K562 (cell line): ENCODE measurements at regions not wholly inside any gene's neighbourhood (a gene's known extent, or its start where the extent isn't known, plus 50 kb on each side); places are given as distances from the start of the nearest gene placed in this dataset.

Experiments used
- ATAC-seq: fragments of 200-7000 bp; cut with Tn5 transposase; 3 replicates; pipeline ENCODE4 v1.9.1; 2020; ENCODE audit warnings: moderate library complexity
- BruUV-seq: library from RNA; stranded (reverse); fragments of 400-500 nt; replicated peaks from 2 replicates; lab custom pipeline; 2021; lab: Mats Ljungman, UMichigan
- CTCF ChIA-PET: fragments of 300-600 bp; formaldehyde crosslinking; extraction: SDS; loops from one replicate; lab custom pipeline; 2021; ENCODE audit warnings: low intra/inter-chr PET ratio; lab: Yijun Ruan, JAX
- POLR2A ChIA-PET: fragments of 300-600, 350-650 bp; sonication (Branson Sonifier 250); formaldehyde crosslinking; extraction: SDS; loops from one replicate; lab custom pipeline; 2021; ENCODE audit warnings: antibody characterized with exemption, inconsistent platforms; lab: Yijun Ruan, JAX
- DNase-seq, 4 experiments: peaks; one replicate each; pipeline versions ENCODE4 v3.0.0 to v3.0.0-alpha.2; 2011 to 2018; ENCODE audit warnings: low spot score in 3 of 4, mixed read lengths in 3 of 4; ENCODE audit errors: extremely low read depth in 1 of 4
- FAIRE-seq: peaks from 2 replicates; lab custom pipeline; 2011; peaks lifted over from hg19 to GRCh38; lab: Jason Lieb, UNC
- H2AFZ ChIP-seq: 2 replicates; pipeline ENCODE4 v1.6.0; 2011; ENCODE audit warnings: low read depth, low read length, control low read depth, inconsistent platforms
- H3K27ac ChIP-seq: fragments of 200-600 bp; 3 replicates; pipeline ENCODE4 v1.8.0; 2011; ENCODE audit warnings: low read depth, mild to moderate bottlenecking, control low read depth, inconsistent platforms, low read length, moderate library complexity, mixed read lengths; ENCODE audit errors: extremely low read depth
- H3K27me3 ChIP-seq, 2 experiments: fragments of 300-600 bp in 1 of 2; 2 replicates in 1 of 2; 3 replicates in 1 of 2; pipeline versions ENCODE4 v1.6.0 to v1.8.0; 2011; ENCODE audit warnings: inconsistent platforms in 2 of 2, low read length in 2 of 2, mild to moderate bottlenecking in 1 of 2, mixed read lengths in 1 of 2, moderate library complexity in 1 of 2; ENCODE audit not compliant: control insufficient read depth in 2 of 2, insufficient read depth in 2 of 2
- H3K36me3 ChIP-seq: fragments of 300-600 bp; 3 replicates; pipeline ENCODE4 v1.8.0; 2011; ENCODE audit warnings: mild to moderate bottlenecking, low read length, inconsistent platforms; ENCODE audit not compliant: control insufficient read depth, insufficient read depth
- H3K4me1 ChIP-seq, 2 experiments: fragments of 200-600 bp in 1 of 2; replicated peaks in 1 of 2; 2 replicates in 1 of 2; 3 replicates in 1 of 2; pipeline versions ENCODE4 v1.5.1 to v1.8.0; 2011; ENCODE audit warnings: inconsistent platforms in 2 of 2, low read length in 2 of 2, mild to moderate bottlenecking in 1 of 2, mixed read lengths in 1 of 2, moderate library complexity in 1 of 2; ENCODE audit not compliant: control insufficient read depth in 2 of 2, insufficient read depth in 2 of 2
- H3K4me2 ChIP-seq: 2 replicates; pipeline ENCODE4 v1.6.1; 2011; ENCODE audit warnings: low read length, control low read depth, inconsistent platforms, mixed read lengths; ENCODE audit not compliant: insufficient read depth
- H3K4me3 ChIP-seq: fragments of 200-600 bp; sonication (generic), shearing (Covaris generic); 2 replicates; pipeline ENCODE4 v1.5.1; 2016; ENCODE audit warnings: control low read depth, inconsistent platforms
- H3K79me2 ChIP-seq: fragments of 200-600 bp; 3 replicates; pipeline ENCODE4 v1.8.0; 2011; ENCODE audit warnings: low read length, inconsistent platforms; ENCODE audit not compliant: control insufficient read depth, insufficient read depth
- H3K9ac ChIP-seq, 2 experiments: 2 replicates each; pipeline versions ENCODE4 v1.6.0 to v1.6.1; 2011; ENCODE audit warnings: low read depth in 2 of 2, low read length in 2 of 2, control low read depth in 1 of 2, inconsistent platforms in 1 of 2, mild to moderate bottlenecking in 1 of 2, mixed read lengths in 1 of 2; ENCODE audit not compliant: insufficient read depth in 1 of 2
- H3K9me1 ChIP-seq: one replicate; pipeline ENCODE4 v1.6.0; 2011; ENCODE audit warnings: inconsistent platforms, mild to moderate bottlenecking, low read length, moderate library complexity; ENCODE audit not compliant: control insufficient read depth, insufficient read depth
- H3K9me3 ChIP-seq: replicated peaks from 2 replicates; pipeline ENCODE4 v1.5.1; 2011; ENCODE audit warnings: low read depth, low read length, inconsistent platforms; ENCODE audit not compliant: control insufficient read depth, insufficient read depth
- H4K20me1 ChIP-seq: replicated peaks from 2 replicates; pipeline ENCODE4 v1.6.1; 2011; ENCODE audit warnings: low read length, inconsistent platforms, mixed read lengths; ENCODE audit not compliant: control insufficient read depth, insufficient read depth
- CBX3 ChIP-seq, 2 experiments: IDR thresholded peaks; 1 replicate in 1 of 2; 2 replicates in 1 of 2; pipeline ENCODE4 v1.6.1; 2012; ENCODE audit warnings: inconsistent platforms in 2 of 2, low read length in 2 of 2, borderline replicate concordance in 1 of 2, control low read depth in 1 of 2
- CCAR2 ChIP-seq: fragments of 200-400 bp; formaldehyde crosslinking; IDR thresholded peaks from 2 replicates; pipeline ENCODE4 v1.6.1; 2017; ENCODE audit warnings: mild to moderate bottlenecking, low read depth, low read length
- CHD1 ChIP-seq: fragments of 200-600 bp; sonication (generic); IDR thresholded peaks from one replicate; pipeline ENCODE4 v1.6.1; 2012; ENCODE audit warnings: mild to moderate bottlenecking, moderate library complexity, low read length, inconsistent platforms
- CHD2 ChIP-seq: IDR thresholded peaks from 2 replicates; pipeline ENCODE4 v1.6.1; 2011; ENCODE audit warnings: low read depth, low read length
- IFI16 ChIP-seq: fragments of 250-450 bp; sonication (Bioruptor Pico); IDR thresholded peaks from 2 replicates; pipeline ENCODE4 v2.1.2; 2022; ENCODE audit warnings: mild to moderate bottlenecking, inconsistent platforms
- RBM39 ChIP-seq: fragments of 200-400 bp; formaldehyde crosslinking; optimal IDR thresholded peaks from 2 replicates; pipeline ENCODE3; 2018; ENCODE audit warnings: low read depth, low read length
- SIN3A ChIP-seq, 2 experiments: fragments of 150-350 bp in 1 of 2; IDR thresholded peaks; 2 replicates each; pipeline ENCODE4 v1.6.1; 2011 to 2016; ENCODE audit warnings: borderline replicate concordance in 2 of 2, low read depth in 2 of 2, low read length in 2 of 2, mild to moderate bottlenecking in 2 of 2, moderate library complexity in 2 of 2; ENCODE audit not compliant: control insufficient read depth in 1 of 2
- ZBTB1 ChIP-seq: sonication (generic); formaldehyde crosslinking; IDR thresholded peaks from 2 replicates; pipeline ENCODE4 v1.8.1; 2023; ENCODE audit warnings: missing genetic modification reagents, low read depth, mild to moderate bottlenecking, borderline replicate concordance
- ZNF785 ChIP-seq: fragments of 250-450 bp; sonication (Bioruptor Pico); IDR thresholded peaks from 2 replicates; pipeline ENCODE4 v1.4.0; 2020; ENCODE audit warnings: mild to moderate bottlenecking
- ZNF79 ChIP-seq: fragments of 250-450 bp; sonication (Bioruptor Pico); IDR thresholded peaks from 2 replicates; pipeline ENCODE4 v1.4.0; 2020; ENCODE audit warnings: low read depth, mild to moderate bottlenecking, moderate library complexity
- ZSCAN29 ChIP-seq: fragments of 450-650 bp; IDR thresholded peaks from 2 replicates; pipeline ENCODE4 v1.6.1; 2017
- WGBS: fragments of 100-300 bp; shearing (Covaris generic); methylation state at CpG from one replicate; pipeline ENCODE4 v1.1.6; 2016; ENCODE audit warnings: low coverage, mixed read lengths; ENCODE audit not compliant: insufficient coverage; ENCODE audit errors: missing lambda C conversion rate; 5-methylcytosine and 5-hydroxymethylcytosine counted together
- in situ Hi-C: fragments of 300-500 bp; cut with MboI; formaldehyde crosslinking; loops from 4 replicates; pipeline ENCODE4 v1.15.0; 2018; ENCODE audit warnings: inconsistent platforms, mixed read lengths
- intact Hi-C: fragments of 100-400 bp; cut with micrococcal nuclease; formaldehyde crosslinking; loops from 2 replicates; pipeline ENCODE4 v1.14.2; 2022
- TF ChIP-seq, protein P1 (sequence below): fragments of 250-450 bp; sonication (Bioruptor Pico); IDR thresholded peaks from 2 replicates; pipeline ENCODE4 v1.5.0; 2021
- TF ChIP-seq, protein P2 (sequence below): fragments of 250-450 bp; sonication (Bioruptor Pico); IDR thresholded peaks from 2 replicates; pipeline ENCODE4 v1.5.1; 2021; ENCODE audit warnings: mild to moderate bottlenecking
- TF ChIP-seq, protein P3 (sequence below), 2 experiments: fragments of 450-650 bp; IDR thresholded peaks; 2 replicates each; pipeline ENCODE4 v1.6.1; 2018; ENCODE audit warnings: mild to moderate bottlenecking in 2 of 2, low read depth in 1 of 2; ENCODE audit not compliant: partially characterized antibody in 2 of 2
- TF ChIP-seq, protein P4 (sequence below), 2 experiments: IDR thresholded peaks; 2 replicates each; pipeline ENCODE4 v1.6.1; 2011; ENCODE audit warnings: borderline replicate concordance in 1 of 2, control low read depth in 1 of 2, low read depth in 1 of 2, low read length in 1 of 2, mild to moderate bottlenecking in 1 of 2, mixed read lengths in 1 of 2, moderate library complexity in 1 of 2; ENCODE audit not compliant: insufficient read depth in 1 of 2, insufficient read length in 1 of 2, poor library complexity in 1 of 2, severe bottlenecking in 1 of 2; ENCODE audit errors: extremely low read depth in 1 of 2

DNA sequence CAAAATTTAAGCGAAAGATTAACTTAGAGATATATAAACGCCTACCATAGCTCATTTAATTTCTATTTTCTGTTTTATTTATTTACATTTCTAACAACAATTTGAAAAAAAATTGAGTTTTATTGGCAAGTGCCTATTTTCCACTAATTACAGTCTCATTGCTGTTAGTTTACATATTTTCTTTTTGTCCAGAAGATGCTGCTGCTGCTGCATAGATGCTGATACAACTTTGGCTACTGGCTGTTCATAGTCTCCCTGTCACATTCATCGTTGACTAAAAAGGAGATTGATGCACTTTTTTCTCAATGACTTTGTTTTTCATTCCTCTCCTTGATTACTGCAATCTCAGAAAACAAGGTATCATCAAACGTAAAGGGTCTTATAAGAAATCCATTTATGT is 235.4 kb downstream of the CDH9 start:
- no peaks in the 10 kb centered on the region for H3K4me1 ChIP-seq
- H2AFZ ChIP-seq = no peak overlapping the region
- BruUV-seq = no TSS peak
- in situ Hi-C loops (no loop called here), intact Hi-C loops (loop anchor here (1.0 kb wide), 1 partner anchor 9 kb away; no protein-coding TSS in a partner anchor)
- DNase-seq = no peak
- POLR2A ChIA-PET = no interaction called here
- no peak for ATAC-seq
- no peak overlapping the region for H3K4me3 ChIP-seq
- H3K27me3 ChIP-seq = no peaks in the 10 kb centered on the region
- FAIRE-seq = no peak
- H3K9ac ChIP-seq = no peak overlapping the region
- peaks cover 4% of the 10 kb centered on the region; the same call in 1 of the 2 replicates for H3K9me3 ChIP-seq
- TF ChIP-seq RBM39 (no peak), CCAR2 (no peak), CHD2 (no peak), SIN3A (IDR thresholded peaks at IDR 0.05; ENCODE audit: borderline replicate concordance in 2 of 2, control insufficient read depth in 1 of 2, low read depth in 2 of 2, low read length in 2 of 2) (no peak), CHD1 (no peak), CBX3 (IDR thresholded peaks at IDR 0.05; ENCODE audit: borderline replicate concordance in 1 of 2, low read length in 2 of 2) (no peak), ZSCAN29 (no peak), ZNF79 (CRISPR knock-in tag) (no peak), ZNF785 (CRISPR knock-in tag) (no peak), ZBTB1 (no peak), IFI16 (no peak)
- TF ChIP-seq, protein P1, sequence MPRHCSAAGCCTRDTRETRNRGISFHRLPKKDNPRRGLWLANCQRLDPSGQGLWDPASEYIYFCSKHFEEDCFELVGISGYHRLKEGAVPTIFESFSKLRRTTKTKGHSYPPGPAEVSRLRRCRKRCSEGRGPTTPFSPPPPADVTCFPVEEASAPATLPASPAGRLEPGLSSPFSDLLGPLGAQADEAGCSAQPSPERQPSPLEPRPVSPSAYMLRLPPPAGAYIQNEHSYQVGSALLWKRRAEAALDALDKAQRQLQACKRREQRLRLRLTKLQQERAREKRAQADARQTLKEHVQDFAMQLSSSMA (CRISPR knock-in tag) = no peak
- TF ChIP-seq, protein P2, sequence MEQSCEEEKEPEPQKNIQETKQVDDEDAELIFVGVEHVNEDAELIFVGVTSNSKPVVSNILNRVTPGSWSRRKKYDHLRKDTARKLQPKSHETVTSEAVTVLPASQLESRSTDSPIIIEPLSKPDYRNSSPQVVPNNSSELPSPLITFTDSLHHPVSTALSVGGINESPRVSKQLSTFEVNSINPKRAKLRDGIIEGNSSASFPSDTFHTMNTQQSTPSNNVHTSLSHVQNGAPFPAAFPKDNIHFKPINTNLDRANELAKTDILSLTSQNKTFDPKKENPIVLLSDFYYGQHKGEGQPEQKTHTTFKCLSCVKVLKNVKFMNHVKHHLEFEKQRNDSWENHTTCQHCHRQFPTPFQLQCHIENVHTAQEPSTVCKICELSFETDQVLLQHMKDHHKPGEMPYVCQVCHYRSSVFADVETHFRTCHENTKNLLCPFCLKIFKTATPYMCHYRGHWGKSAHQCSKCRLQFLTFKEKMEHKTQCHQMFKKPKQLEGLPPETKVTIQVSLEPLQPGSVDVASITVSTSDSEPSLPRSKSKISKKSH (CRISPR knock-in tag) = no peak
- TF ChIP-seq, protein P3, sequence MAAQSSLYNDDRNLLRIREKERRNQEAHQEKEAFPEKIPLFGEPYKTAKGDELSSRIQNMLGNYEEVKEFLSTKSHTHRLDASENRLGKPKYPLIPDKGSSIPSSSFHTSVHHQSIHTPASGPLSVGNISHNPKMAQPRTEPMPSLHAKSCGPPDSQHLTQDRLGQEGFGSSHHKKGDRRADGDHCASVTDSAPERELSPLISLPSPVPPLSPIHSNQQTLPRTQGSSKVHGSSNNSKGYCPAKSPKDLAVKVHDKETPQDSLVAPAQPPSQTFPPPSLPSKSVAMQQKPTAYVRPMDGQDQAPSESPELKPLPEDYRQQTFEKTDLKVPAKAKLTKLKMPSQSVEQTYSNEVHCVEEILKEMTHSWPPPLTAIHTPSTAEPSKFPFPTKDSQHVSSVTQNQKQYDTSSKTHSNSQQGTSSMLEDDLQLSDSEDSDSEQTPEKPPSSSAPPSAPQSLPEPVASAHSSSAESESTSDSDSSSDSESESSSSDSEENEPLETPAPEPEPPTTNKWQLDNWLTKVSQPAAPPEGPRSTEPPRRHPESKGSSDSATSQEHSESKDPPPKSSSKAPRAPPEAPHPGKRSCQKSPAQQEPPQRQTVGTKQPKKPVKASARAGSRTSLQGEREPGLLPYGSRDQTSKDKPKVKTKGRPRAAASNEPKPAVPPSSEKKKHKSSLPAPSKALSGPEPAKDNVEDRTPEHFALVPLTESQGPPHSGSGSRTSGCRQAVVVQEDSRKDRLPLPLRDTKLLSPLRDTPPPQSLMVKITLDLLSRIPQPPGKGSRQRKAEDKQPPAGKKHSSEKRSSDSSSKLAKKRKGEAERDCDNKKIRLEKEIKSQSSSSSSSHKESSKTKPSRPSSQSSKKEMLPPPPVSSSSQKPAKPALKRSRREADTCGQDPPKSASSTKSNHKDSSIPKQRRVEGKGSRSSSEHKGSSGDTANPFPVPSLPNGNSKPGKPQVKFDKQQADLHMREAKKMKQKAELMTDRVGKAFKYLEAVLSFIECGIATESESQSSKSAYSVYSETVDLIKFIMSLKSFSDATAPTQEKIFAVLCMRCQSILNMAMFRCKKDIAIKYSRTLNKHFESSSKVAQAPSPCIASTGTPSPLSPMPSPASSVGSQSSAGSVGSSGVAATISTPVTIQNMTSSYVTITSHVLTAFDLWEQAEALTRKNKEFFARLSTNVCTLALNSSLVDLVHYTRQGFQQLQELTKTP (IDR thresholded peaks at IDR 0.05; ENCODE audit: low read depth in 1 of 2, partially characterized antibody in 2 of 2) = no peak
- TF ChIP-seq, protein P4, sequence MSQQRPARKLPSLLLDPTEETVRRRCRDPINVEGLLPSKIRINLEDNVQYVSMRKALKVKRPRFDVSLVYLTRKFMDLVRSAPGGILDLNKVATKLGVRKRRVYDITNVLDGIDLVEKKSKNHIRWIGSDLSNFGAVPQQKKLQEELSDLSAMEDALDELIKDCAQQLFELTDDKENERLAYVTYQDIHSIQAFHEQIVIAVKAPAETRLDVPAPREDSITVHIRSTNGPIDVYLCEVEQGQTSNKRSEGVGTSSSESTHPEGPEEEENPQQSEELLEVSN (IDR thresholded peaks at IDR 0.05; ENCODE audit: borderline replicate concordance in 1 of 2, extremely low read depth in 1 of 2, insufficient read depth in 1 of 2, insufficient read length in 1 of 2, low read depth in 1 of 2, low read length in 1 of 2, poor library complexity in 1 of 2, severe bottlenecking in 1 of 2) = no peak
- H3K4me2 ChIP-seq = no peak overlapping the region
- CTCF ChIA-PET = no interaction called here
- 3% methylated on average over 4 of the region's 4 CpGs for WGBS
- no peaks in the 10 kb centered on the region for H3K36me3 ChIP-seq
- H3K9me1 ChIP-seq = no peaks in the 10 kb centered on the region
- no peaks in the 10 kb centered on the region for H3K79me2 ChIP-seq
- H4K20me1 ChIP-seq = no peaks in the 10 kb centered on the region
- H3K27ac ChIP-seq = no peak overlapping the region
